ENCODE measurements at regions not wholly inside any gene's neighbourhood (a gene's known extent, or its start where the extent isn't known, plus 50 kb on each side); places are given as distances from the start of the nearest gene placed in this dataset.
"Not testable (repeated sequence)": the region's sequence is repeated elsewhere in the genome, so short reads cannot be mapped to it uniquely, and the experiment has no call there.

- not testable (repeated sequence) for TF ChIP-seq POLR2A (IDR thresholded peaks at IDR 0.05; ENCODE audit: low read depth, low read length); PAX5 (IDR thresholded peaks at IDR 0.05; ENCODE audit: insufficient read depth, low read length, severe bottlenecking); POLR2AphosphoS5 (IDR thresholded peaks at IDR 0.05; ENCODE audit: low read depth, low read length); SPI1 (IDR thresholded peaks at IDR 0.05; ENCODE audit: low read depth, low read length); TAF1 (IDR thresholded peaks at IDR 0.05; ENCODE audit: low read depth, low read length)
These were observed 241.7 kb downstream of the TMEM121 start for GRCh38 chr14:105768039-105768438.
